IPS-NIHi11 (cell line): ENCODE measurements at regions not wholly inside any gene's neighbourhood (a gene's known extent, or its start where the extent isn't known, plus 50 kb on each side); places are given as distances from the start of the nearest gene placed in this dataset.

Source experiments
- DNase-seq: peaks from one replicate; pipeline ENCODE4 v3.0.0; 2012; ENCODE audit warnings: mixed read lengths, low spot score

DNA sequence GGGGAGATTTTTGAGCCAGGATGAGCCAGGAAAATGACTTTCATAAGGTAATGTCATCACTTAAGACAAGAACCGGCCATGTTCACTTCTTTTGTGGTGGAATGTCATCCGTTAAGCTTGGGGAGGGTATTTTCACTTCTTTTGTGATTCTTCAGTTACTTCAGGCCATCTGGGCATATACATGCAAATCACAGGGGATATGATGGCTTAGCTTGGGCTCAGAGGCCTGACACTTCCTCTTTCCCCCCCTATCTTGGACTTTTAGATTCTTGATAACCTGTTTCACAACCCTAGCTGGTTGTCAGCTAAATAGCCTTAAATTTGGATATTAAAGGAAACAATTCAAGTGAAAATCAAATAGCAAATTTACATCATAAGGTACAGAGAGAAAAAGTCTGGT is 986.0 kb downstream of the NLGN4Y start:
- DNase-seq: no peak

- DNase-seq: no peak
Observed at GRCh38 chrY:15510984-15511650, 986.8 kb downstream of the NLGN4Y start.

- DNase-seq: no peak
Observed at GRCh38 chrY:15535131-15535530, 1010.8 kb downstream of the NLGN4Y start.

DNA sequence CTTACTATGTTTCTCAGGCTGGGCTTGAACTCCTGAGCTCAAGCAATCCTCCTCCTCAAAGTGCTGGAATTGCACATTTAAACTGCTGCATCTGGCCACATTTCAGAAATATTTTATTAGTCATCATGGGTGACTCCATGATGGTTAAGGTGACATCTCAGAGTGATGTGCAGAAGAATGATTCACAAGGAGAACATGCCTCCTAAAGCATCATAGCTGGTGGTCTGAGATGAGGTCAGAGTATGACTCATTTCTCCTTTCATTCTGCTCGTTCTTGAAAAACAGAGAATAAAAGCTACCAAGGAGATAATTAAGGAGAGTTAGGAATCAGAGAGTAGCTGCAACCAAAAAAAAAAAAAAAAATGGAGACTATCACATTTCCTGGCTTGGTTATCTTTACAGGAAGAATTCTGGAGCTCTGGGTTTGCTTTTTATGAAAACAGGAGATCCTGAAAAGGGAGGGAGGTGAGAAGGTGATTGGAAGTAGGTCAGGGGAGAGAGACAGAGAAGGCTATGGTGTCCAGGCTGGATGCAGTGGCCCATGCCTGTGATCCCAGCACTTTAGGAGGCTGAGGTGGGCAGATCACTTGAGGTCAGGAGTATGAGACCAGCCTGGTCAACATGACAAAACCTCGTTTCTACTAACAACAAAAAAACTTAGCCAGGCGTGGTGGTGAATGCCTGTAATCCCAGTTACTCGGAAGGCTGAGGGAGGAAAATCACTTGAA is 1011.6 kb downstream of the NLGN4Y start:
- no peak for DNase-seq

DNA sequence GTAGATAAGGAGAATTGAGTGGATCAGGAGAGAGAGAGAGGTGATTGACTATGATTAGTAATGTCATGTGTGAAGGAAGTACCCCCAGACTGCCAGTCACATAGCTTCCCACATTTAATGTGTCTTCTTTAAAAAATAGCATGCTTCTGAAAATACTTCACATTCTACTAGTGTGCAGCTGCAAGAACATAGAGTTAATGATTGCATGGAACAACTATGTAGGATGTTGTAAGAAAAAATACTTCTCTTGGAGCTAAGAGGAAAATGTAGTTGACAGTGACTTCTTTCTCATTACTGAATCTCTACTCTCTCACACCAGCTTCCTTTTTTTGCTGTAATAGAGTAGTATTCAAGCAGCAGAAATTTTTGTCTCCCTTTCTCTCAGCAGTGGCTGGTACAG is 1016.2 kb downstream of the NLGN4Y start:
- DNase-seq: no peak

DNA sequence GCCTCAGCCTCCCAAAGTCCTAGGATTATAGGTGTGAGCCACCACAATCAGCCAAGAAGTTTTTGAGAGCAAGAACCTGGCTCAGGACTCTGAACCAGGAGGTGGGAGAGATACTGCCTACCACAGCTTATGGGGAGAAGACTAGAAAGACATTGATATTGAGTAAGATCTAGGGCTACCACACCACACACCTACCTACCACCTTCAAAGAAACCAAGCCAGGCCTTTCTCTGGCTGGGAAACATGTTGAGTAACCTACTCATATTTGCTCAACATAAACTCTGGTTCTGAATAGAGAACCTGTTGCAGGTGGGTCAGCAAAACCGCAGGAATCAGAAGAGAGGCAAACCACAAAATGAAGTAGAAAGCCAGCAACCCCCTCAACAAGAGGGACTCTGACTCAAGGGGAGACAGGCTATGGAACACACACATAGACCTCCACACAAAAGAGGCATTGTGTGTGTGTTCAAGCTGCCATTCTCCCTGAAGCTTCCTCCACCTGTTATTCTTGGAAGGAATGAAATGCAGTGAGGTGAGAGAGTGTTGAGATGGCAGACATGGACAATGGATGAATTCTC is 1021.9 kb downstream of the NLGN4Y start:
- no peak for DNase-seq

GRCh38 chrY:15552074-15552473 is 1027.7 kb downstream of the NLGN4Y start:
- no peak for DNase-seq

- DNase-seq: no peak
Observed at GRCh38 chrY:15554991-15555390, 1030.7 kb downstream of the NLGN4Y start.

DNA sequence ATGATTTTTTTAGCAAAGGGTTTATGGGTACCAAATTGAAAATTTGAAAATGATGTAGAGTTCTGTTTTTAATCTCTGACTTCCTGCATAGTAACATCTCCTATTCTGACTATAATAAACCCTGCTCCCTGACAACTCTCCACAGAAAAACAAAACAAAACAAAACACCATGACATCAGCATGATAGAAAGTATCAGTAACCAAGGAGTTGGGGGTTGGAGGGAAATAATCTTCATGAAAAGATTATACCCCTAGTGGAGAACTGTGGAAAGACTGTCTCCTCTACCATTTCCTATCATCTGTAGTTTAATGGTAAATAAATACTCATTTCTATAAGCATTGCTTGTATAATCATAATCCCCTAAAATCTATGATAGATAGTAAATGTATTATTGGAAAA is 1034.8 kb downstream of the NLGN4Y start:
- DNase-seq: peak; percentile 7

- DNase-seq: no peak
Observed at GRCh38 chrY:15560840-15561239, 1036.5 kb downstream of the NLGN4Y start.

GRCh38 chrY:15561501-15562289 is 1037.4 kb downstream of the NLGN4Y start:
- DNase-seq: no peak

DNA sequence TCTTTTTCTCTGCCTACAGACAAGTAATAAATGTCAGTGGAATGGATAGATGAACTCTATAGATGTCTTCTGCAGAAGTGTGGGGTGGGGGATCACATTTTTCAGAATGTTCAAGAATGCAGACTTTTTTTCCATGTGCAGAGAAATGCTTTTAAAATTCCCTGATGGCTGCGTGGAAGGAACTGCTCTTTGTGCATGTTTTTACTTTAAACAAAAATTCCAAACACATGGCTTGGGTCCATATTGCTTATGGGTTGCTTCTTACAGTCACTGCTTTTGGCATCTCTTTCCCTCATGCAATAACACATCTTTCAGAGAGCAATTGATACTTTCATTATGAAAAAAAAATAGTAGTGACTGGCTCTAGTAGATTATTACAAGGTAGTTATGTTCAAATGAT is 1053.6 kb downstream of the NLGN4Y start:
- no peak for DNase-seq

GRCh38 chrY:15578761-15579160 is 1054.4 kb downstream of the NLGN4Y start:
- DNase-seq: no peak

DNA sequence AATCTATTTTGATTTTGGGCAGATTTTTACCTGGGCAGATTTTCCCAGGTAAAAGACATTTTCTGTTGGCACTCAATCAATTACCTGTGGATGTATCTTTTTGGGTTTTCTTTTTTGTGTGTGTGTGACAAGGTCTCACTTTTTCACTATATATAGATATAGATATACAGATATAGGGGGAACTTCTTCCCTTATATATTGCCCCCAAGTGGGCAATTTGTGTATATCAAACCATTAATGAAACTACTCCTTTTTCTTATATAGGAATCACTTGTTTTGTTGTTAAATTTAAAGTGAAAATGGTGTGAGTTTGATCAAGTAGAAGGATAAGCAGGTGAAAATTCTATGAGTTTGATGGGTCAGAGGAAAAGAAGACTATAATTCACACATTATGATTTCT is 1054.9 kb downstream of the NLGN4Y start:
- no peak for DNase-seq

DNA sequence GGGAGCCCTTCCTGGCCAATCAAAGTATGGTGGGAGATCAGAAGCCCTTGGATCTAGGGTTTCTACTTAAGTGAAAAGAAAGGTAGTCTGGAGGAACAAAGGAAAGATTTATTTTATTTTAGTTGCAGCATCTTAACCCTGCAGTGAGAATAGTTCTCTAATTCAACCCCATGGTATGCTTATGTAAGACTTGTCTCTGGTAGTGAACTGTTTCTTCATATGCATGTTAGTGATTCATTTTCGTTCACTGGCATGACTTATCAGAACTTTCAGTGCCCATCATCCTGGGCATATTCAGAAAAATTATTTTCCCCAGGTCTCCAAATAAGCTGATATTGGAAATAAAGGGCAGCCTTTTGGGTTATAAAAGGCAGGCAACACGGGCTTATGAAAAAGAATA is 1058.8 kb downstream of the NLGN4Y start:
- no peak for DNase-seq

DNA sequence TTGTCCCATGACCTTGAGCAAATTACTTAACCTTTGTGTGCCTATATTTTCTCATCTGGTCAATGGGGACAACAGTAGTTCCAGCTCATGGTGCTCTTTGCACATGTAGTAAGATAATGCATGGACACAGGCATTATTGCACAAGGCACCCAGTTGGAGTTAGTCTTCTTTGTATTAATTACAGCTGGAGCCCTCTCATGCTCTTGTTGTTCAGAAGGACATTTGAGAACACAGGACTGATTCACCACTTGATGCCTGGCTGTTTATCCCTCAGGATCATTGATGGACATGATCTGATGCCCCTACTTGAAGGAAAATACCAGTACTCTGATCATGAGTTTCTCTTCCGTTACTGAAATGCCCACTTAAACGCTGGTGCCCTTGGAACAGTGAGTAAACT is 1068.6 kb downstream of the NLGN4Y start:
- DNase-seq: no peak

DNA sequence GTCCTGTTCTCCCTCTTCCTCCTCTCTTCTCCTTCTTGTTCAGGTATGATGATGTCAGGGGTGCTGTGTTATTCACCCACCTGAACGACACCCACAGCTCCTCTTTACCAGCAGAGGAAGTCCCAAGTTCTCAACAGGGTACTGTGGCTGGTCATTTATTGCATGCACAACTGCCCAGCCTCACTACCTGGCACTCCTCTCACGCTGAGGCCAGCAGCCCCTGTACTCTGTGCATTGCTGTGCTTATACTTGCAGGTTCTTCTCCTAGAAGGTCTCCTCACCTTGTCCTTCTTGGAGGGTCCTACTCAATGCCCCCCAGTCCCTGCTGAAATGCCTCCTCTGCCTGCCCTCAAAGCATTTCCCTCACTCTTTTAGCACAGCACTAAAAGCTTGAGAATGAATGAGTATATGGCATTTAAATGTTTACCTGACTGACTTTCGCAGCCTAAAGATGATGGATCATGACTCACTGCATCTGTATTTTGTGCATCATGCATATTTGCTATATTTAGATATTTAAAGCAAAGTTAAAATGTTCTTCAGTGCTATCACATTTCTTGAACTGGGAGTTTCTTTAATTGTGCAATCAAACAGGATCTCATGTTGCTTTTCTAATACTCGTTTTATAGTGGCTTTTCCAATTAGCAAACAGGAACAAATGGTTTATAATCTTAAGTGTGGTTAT is 1069.3 kb downstream of the NLGN4Y start:
- DNase-seq: no peak

DNA sequence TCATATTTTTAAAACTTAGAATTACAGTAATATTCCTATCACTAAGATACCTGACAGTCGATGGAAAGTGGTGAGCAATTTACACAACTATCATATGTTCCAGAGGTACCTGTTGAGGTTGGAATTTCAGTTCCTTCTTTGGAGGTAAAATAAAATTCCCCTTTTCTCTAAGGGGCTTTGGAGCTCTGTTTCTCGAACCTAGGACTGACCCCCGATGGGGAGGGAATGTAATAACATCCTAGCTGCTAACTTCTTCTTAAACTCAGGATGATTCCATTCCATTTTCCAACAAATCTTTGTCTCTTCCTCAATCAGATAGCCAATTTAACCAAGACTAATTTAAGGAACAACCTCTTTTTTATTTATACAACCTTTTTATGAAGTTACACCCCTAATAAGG is 1069.8 kb downstream of the NLGN4Y start:
- DNase-seq: peak; percentile 5

DNA sequence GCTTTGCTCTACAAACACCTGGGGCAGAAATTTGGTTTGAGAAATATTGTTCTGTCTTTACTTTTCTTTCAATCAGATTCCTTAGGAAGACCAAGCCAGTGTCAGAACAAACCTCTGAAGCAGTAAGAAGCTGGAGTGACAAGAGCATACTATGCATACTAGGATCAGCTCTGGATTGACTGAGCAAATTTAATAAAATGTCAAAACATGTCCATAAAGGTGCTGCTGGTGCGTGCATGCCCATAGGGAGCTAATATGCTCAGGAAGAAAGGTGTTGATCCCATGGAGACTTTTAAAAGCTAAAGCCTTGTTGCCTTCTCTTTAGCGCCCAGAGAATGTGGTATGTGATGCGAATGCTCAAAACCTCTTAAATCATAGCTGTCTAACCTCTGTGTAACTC is 1076.2 kb downstream of the NLGN4Y start:
- DNase-seq: no peak

GRCh38 chrY:15624370-15624769 is 1100.0 kb downstream of the NLGN4Y start:
- no peak for DNase-seq

- peak; percentile 16 for DNase-seq
Observed at GRCh38 chrY:15624928-15625327, 1100.6 kb downstream of the NLGN4Y start.

DNA sequence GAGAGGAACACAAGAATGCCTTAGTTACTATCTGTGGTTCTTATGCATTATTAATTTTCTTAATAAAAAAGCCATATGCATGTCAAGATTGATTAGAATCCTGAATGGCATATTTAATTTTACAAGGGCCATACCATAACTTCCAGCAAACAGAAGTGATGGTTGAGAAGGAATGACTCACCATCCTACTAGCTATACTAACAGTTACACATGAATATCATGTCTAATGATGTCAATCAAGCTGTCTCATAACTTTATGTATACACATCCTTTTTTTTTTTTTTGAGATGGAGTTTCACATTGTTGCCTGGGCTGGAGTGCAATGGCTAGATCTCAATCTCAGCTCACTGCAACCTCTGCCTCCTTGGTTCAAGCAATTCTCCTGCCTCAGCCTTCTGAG is 1123.9 kb downstream of the NLGN4Y start:
- DNase-seq: no peak
